HFF-Myc (cell line): ENCODE measurements at regions not wholly inside any gene's neighbourhood (a gene's known extent, or its start where the extent isn't known, plus 50 kb on each side); places are given as distances from the start of the nearest gene placed in this dataset.

ENCODE experiments used
- DNase-seq: peaks from one replicate; pipeline ENCODE4 v3.0.0-alpha.2; 2011; ENCODE audit warnings: low read depth; ENCODE audit errors: extremely low read depth
- H3K4me3 ChIP-seq: replicated peaks from 2 replicates; pipeline ENCODE4 v1.5.1; 2011; ENCODE audit warnings: low read depth, mild to moderate bottlenecking, control low read depth, low read length
- TF ChIP-seq, protein P1 (sequence below): IDR thresholded peaks from 2 replicates; pipeline ENCODE4 v1.5.1; 2012; ENCODE audit warnings: mild to moderate bottlenecking, low read depth, low read length, control low read depth; ENCODE audit errors: missing control alignments

DNA sequence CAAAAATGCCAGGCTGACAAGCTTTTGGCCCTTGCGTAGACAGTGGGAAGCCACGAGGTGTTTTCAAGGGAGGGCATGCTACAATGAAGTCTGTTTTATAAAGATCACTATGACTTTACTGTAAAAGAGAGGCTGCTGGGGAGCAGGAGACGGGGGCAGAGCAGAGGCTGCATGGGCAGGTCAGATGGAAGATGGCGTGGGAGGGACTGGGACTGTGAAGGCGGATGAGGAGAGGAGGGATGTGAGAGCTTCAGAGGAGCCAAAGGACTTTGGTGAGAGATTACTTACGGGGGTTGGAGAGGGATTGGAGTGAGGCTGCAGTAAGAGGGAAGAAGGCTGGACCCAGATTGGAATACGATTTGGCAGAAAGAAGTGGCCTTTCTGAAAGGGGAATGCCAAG lies 86.6 kb upstream of the PCBD1 start:
- H3K4me3 ChIP-seq = no peak overlapping the region
- TF ChIP-seq, protein P1, sequence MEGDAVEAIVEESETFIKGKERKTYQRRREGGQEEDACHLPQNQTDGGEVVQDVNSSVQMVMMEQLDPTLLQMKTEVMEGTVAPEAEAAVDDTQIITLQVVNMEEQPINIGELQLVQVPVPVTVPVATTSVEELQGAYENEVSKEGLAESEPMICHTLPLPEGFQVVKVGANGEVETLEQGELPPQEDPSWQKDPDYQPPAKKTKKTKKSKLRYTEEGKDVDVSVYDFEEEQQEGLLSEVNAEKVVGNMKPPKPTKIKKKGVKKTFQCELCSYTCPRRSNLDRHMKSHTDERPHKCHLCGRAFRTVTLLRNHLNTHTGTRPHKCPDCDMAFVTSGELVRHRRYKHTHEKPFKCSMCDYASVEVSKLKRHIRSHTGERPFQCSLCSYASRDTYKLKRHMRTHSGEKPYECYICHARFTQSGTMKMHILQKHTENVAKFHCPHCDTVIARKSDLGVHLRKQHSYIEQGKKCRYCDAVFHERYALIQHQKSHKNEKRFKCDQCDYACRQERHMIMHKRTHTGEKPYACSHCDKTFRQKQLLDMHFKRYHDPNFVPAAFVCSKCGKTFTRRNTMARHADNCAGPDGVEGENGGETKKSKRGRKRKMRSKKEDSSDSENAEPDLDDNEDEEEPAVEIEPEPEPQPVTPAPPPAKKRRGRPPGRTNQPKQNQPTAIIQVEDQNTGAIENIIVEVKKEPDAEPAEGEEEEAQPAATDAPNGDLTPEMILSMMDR = no peak
- no peak for DNase-seq

DNA sequence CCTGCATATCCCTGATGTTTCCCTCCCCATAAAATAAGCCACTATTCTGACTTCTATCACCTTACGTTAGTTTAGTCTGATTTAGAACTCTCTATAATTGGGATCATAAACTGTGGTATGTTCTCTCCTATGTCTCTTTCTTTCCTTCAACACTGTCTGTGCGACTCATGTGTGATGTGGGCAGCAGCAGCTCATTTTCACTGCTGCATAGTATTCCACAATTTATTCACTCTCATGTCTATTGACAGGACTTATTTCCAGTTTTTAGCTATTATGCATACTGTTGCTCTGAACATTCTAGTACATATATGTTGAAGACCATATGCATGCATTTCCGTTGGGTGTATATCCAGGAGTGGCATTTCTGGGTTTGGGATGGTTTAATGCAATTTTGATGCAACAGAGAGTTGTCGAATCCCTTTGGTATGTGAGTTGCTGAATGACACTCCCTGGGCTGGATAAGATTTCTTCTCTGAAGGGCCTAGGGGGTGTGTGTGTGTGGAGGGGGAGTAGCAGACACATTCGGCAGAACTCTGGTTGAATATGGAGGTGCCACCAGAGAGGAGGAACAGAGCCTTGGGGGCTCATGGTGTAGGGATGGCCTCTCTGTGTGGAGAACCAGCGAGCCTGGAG lies 87.8 kb upstream of the PCBD1 start:
- TF ChIP-seq, protein P1 = no peak
- DNase-seq = no peak
- H3K4me3 ChIP-seq = no peak overlapping the region

DNA sequence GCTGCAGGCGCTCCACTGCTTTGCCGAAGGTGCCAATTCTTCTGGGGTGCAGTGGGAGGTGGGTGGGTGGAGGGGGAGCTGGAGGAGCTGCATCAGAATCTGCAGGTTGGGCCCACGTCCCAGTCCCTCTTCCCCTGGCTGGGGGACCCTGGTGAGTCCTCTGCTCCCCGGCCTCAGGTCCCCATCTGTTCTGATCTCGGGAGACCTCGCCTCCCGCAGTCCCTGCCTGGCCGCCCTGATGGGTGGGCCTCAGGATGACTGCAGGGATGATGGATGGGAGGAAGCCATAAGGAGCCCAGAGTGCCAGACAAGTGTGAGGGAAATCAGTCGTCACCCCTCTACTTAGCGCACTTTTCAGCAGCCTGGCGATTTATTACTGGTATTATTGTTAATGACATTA lies 89.3 kb upstream of the PCBD1 start:
- H3K4me3 ChIP-seq = no peak overlapping the region
- DNase-seq = no peak
- TF ChIP-seq, protein P1 = no peak

DNA sequence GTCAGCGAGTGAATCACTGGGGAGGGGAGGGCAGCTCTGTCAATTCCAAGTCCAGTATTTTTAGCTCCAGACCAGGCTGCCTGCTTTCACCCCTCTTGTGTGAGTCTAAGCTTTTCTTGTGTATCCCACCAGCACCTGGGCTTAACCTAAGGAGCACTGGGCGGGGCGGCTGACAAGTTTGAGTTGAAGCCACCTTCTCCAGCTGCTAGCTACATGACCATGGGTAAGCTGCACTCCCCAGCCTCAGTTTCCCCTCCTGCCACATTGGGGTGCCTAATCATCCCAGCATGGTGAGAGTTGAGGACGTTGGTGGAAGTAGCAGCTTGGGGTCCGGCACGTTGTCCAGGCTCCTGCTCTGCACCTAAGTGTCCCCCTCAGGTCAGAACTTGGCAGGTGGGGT lies 89.8 kb upstream of the PCBD1 start:
- no peak for DNase-seq
- TF ChIP-seq, protein P1 = no peak
- H3K4me3 ChIP-seq = no peak overlapping the region

DNA sequence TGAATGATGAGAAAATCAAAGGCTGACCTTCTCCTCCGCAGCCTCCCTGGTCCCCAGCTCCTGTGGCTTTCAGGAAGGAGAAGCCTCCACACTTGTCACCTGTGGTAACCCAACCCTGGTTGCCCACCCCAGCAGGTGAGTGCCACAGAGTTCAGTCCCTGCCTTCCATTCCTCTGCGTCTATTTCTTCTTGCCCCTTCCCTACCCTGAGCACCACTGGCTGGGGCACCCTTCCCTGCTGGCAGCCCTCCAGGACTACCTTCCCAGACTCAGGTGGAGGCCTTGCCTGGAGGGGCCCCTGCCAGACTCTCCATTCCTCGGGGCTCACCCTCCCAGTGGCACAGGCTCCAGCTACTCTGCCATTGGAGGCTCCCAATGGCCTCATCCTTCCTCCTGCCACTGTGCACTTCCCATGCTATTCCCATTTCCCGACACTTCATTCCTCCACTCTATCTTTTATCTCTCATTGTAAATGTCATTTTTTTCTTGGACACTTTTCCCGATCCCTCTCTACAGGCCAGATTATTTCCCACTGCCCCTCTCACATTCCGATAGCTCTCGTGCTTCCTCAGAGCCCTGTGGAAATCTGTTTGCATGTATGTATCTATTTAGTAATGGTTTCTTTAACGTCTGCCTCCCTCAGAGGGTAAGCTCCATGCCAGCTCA lies 90.6 kb upstream of the PCBD1 start:
- H3K4me3 ChIP-seq = no peak overlapping the region
- TF ChIP-seq, protein P1 = no peak
- no peak for DNase-seq

DNA sequence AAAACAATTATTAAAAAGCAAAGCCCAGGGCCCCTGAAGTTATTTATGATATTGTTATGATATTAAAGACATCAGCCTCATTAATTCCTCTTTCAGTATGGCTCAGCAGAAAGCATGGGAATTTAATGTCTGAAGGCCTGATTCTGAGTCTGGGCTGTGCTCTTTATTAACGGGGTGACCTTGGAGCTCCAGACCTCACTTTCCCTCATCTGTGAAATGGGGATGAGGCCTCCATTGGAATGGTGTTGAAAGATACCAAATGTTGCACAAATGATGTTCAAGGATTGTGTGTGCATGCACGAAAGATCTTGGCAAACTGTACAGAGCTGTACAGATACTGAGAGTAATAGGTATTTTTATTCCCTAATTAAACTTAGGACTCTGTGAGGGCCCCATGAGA lies 92.3 kb upstream of the PCBD1 start:
- H3K4me3 ChIP-seq = no peak overlapping the region
- TF ChIP-seq, protein P1 = no peak
- no peak for DNase-seq
